GM12878 (cell line): ENCODE measurements at regions not wholly inside any gene's neighbourhood (a gene's known extent, or its start where the extent isn't known, plus 50 kb on each side); places are given as distances from the start of the nearest gene placed in this dataset.

ENCODE experiments used
- ATAC-seq: fragments of 200-7000 bp; cut with Tn5 transposase; 3 replicates; pipeline ENCODE4 v1.9.1; 2020; ENCODE audit warnings: mild to moderate bottlenecking, moderate library complexity
- BruUV-seq: library from RNA; stranded (reverse); fragments of 400-500 nt; replicated peaks from 2 replicates; lab custom pipeline; 2021; lab: Mats Ljungman, UMichigan
- CTCF ChIA-PET: fragments of 300-600 bp; sonication (Branson Sonifier 250); formaldehyde crosslinking; extraction: SDS; loops from one replicate; lab custom pipeline; 2021; ENCODE audit warnings: inconsistent platforms; lab: Yijun Ruan, JAX
- POLR2A ChIA-PET: fragments of 350-600 bp; formaldehyde crosslinking; extraction: SDS; loops from one replicate; lab custom pipeline; 2021; ENCODE audit warnings: inconsistent platforms; lab: Charles Lee
- RAD21 ChIA-PET: fragments of 300-600 bp; sonication (Branson Sonifier 250); formaldehyde crosslinking; loops from one replicate; lab custom pipeline; 2023; ENCODE audit warnings: antibody characterized with exemption; ENCODE audit not compliant: unreplicated experiment; lab: Charles Lee
- SMC1A ChIA-PET: fragments of 300-600 bp; sonication (Branson Sonifier 250); formaldehyde crosslinking; loops from one replicate; lab custom pipeline; 2023; ENCODE audit not compliant: unreplicated experiment, uncharacterized antibody; lab: Charles Lee
- DNase-seq: peaks from one replicate; pipeline ENCODE4 v3.0.0-alpha.2; 2011; ENCODE audit warnings: low read depth, low spot score
- FAIRE-seq: peaks from 3 replicates; lab custom pipeline; 2011; peaks lifted over from hg19 to GRCh38; lab: Jason Lieb, UNC
- H2AFZ ChIP-seq: 2 replicates; pipeline ENCODE4 v1.6.0; 2011; ENCODE audit warnings: low read depth, low read length, control low read depth; ENCODE audit not compliant: control insufficient read depth
- H3K27ac ChIP-seq: 2 replicates; pipeline ENCODE4 v1.5.1; 2011; ENCODE audit warnings: control low read depth; ENCODE audit not compliant: control insufficient read depth, insufficient read depth
- H3K27me3 ChIP-seq, 2 experiments: replicated peaks in 1 of 2; 2 replicates each; pipeline versions ENCODE4 v1.6.0 to v1.6.1; 2011; ENCODE audit warnings: low read length in 1 of 2; ENCODE audit not compliant: control insufficient read depth in 2 of 2, insufficient read depth in 2 of 2
- H3K36me3 ChIP-seq, 2 experiments: 2 replicates each; pipeline ENCODE4 v1.5.1; 2011; ENCODE audit warnings: low read length in 1 of 2; ENCODE audit not compliant: control insufficient read depth in 2 of 2, insufficient read depth in 2 of 2
- H3K4me1 ChIP-seq: 2 replicates; pipeline ENCODE4 v1.6.1; 2011; ENCODE audit warnings: mild to moderate bottlenecking, low read length, moderate library complexity, mixed read lengths; ENCODE audit not compliant: control insufficient read depth, insufficient read depth
- H3K4me2 ChIP-seq: 2 replicates; pipeline ENCODE4 v1.6.0; 2011; ENCODE audit warnings: control low read depth; ENCODE audit not compliant: control insufficient read depth, insufficient read depth
- H3K4me3 ChIP-seq: fragments of 200-600 bp; sonication (generic); 2 replicates; pipeline ENCODE4 v1.5.1; 2016
- H3K79me2 ChIP-seq: 2 replicates; pipeline ENCODE4 v1.6.0; 2011; ENCODE audit warnings: low read length; ENCODE audit not compliant: control insufficient read depth, insufficient read depth
- H3K9ac ChIP-seq: 2 replicates; pipeline ENCODE4 v1.8.0; 2011; ENCODE audit warnings: low read length, control low read depth, mixed read lengths; ENCODE audit not compliant: control insufficient read depth, insufficient read depth
- H3K9me3 ChIP-seq: replicated peaks from 3 replicates; pipeline ENCODE4 v1.5.1; 2011; ENCODE audit warnings: mild to moderate bottlenecking, low read length; ENCODE audit not compliant: control insufficient read depth, insufficient read depth
- H4K20me1 ChIP-seq: 2 replicates; pipeline ENCODE4 v1.6.0; 2011; ENCODE audit not compliant: control insufficient read depth, insufficient read depth
- CHD2 ChIP-seq: IDR thresholded peaks from 2 replicates; pipeline ENCODE4 v1.6.1; 2011; ENCODE audit warnings: low read depth, low read length, improper control_type of control experiment, borderline replicate concordance
- DPF2 ChIP-seq: fragments of 450-650 bp; IDR thresholded peaks from 2 replicates; pipeline ENCODE4 v1.6.1; 2017; ENCODE audit warnings: mild to moderate bottlenecking
- JUNB ChIP-seq: IDR thresholded peaks from 2 replicates; pipeline ENCODE4 v1.6.1; 2016; ENCODE audit warnings: antibody characterized with exemption, mild to moderate bottlenecking
- SP1 ChIP-seq: IDR thresholded peaks from one replicate; pipeline ENCODE4 v1.6.1; 2011; ENCODE audit warnings: low read depth, low read length
- ZBTB40 ChIP-seq: fragments of 450-650 bp; IDR thresholded peaks from 2 replicates; pipeline ENCODE4 v1.6.1; 2016; ENCODE audit warnings: mild to moderate bottlenecking, moderate library complexity, borderline replicate concordance
- ZNF24 ChIP-seq: fragments of 450-650 bp; IDR thresholded peaks from 2 replicates; pipeline ENCODE4 v1.6.1; 2017; ENCODE audit warnings: antibody characterized with exemption, mild to moderate bottlenecking
- WGBS: methylation state at CpG from one replicate; pipeline ENCODE4 v1.1.6; 2016; ENCODE audit warnings: low lambda C conversion rate; ENCODE audit not compliant: insufficient replicate concordance, insufficient coverage; ENCODE audit errors: missing lambda C conversion rate; 5-methylcytosine and 5-hydroxymethylcytosine counted together
- in situ Hi-C: fragments of 300-500 bp; cut with MboI; formaldehyde crosslinking; loops from 9 replicates; pipeline ENCODE4 v1.14.3; 2018; ENCODE audit warnings: mixed read lengths
- intact Hi-C: fragments of 100-400 bp; cut with micrococcal nuclease; formaldehyde crosslinking; loops from one replicate; pipeline ENCODE4 v1.14.2; 2022; ENCODE audit not compliant: unreplicated experiment

GRCh38 chr10:65231148-65231547, 1694.7 kb upstream of the LRRTM3 start:
- Histone ChIP-seq H3K9me3 (no peaks in the 10 kb centered on the region), H3K27ac (no peak overlapping the region)
- TF ChIP-seq SP1 (no peak), ZBTB40 (no peak), CHD2 (no peak), DPF2 (no peak), ZNF24 (no peak), JUNB (no peak)
- TF ChIP-seq, all 136 proteins: peak for 0
- Histone ChIP-seq H3K79me2 (no peaks in the 10 kb centered on the region), H4K20me1 (no peaks in the 10 kb centered on the region), H3K27me3 (no peaks in the 10 kb centered on the region), H3K4me2 (no peak overlapping the region), H3K4me1 (no peaks in the 10 kb centered on the region), H2AFZ (no peak overlapping the region), H3K4me3 (no peak overlapping the region), H3K9ac (no peak overlapping the region), H3K36me3 (no peaks in the 10 kb centered on the region)
- intact Hi-C loops (no loop called here), in situ Hi-C loops (no loop called here)
- 0% methylated on average over 3 of the region's 3 CpGs for WGBS
- ATAC-seq (no peak), DNase-seq (no peak), FAIRE-seq (no peak)
- ChIA-PET RAD21 (interaction anchor here (0.6 kb wide), 1 partner anchor 1193 kb away, joined by 3 read pairs; no protein-coding TSS in a partner anchor), POLR2A (no interaction called here), CTCF (interaction anchor here (0.6 kb wide), 1 partner anchor 971 kb away, joined by 3 read pairs; no protein-coding TSS in a partner anchor), SMC1A (no interaction called here)
- BruUV-seq: no TSS peak
